K562 (cell line): ENCODE measurements at regions not wholly inside any gene's neighbourhood (a gene's known extent, or its start where the extent isn't known, plus 50 kb on each side); places are given as distances from the start of the nearest gene placed in this dataset.

ENCODE experiments used
- ATAC-seq: fragments of 200-7000 bp; cut with Tn5 transposase; 3 replicates; pipeline ENCODE4 v1.9.1; 2020; ENCODE audit warnings: moderate library complexity
- BruUV-seq: library from RNA; stranded (reverse); fragments of 400-500 nt; replicated peaks from 2 replicates; lab custom pipeline; 2021; lab: Mats Ljungman, UMichigan
- CTCF ChIA-PET: fragments of 300-600 bp; formaldehyde crosslinking; extraction: SDS; loops from one replicate; lab custom pipeline; 2021; ENCODE audit warnings: low intra/inter-chr PET ratio; lab: Yijun Ruan, JAX
- POLR2A ChIA-PET: fragments of 300-600, 350-650 bp; sonication (Branson Sonifier 250); formaldehyde crosslinking; extraction: SDS; loops from one replicate; lab custom pipeline; 2021; ENCODE audit warnings: antibody characterized with exemption, inconsistent platforms; lab: Yijun Ruan, JAX
- DNase-seq, 4 experiments: peaks; one replicate each; pipeline versions ENCODE4 v3.0.0 to v3.0.0-alpha.2; 2011 to 2018; ENCODE audit warnings: low spot score in 3 of 4, mixed read lengths in 3 of 4; ENCODE audit errors: extremely low read depth in 1 of 4
- FAIRE-seq: peaks from 2 replicates; lab custom pipeline; 2011; peaks lifted over from hg19 to GRCh38; lab: Jason Lieb, UNC
- H2AFZ ChIP-seq: 2 replicates; pipeline ENCODE4 v1.6.0; 2011; ENCODE audit warnings: low read depth, low read length, control low read depth, inconsistent platforms
- H3K27ac ChIP-seq: fragments of 200-600 bp; 3 replicates; pipeline ENCODE4 v1.8.0; 2011; ENCODE audit warnings: low read depth, mild to moderate bottlenecking, control low read depth, inconsistent platforms, low read length, moderate library complexity, mixed read lengths; ENCODE audit errors: extremely low read depth
- H3K27me3 ChIP-seq, 2 experiments: fragments of 300-600 bp in 1 of 2; 2 replicates in 1 of 2; 3 replicates in 1 of 2; pipeline versions ENCODE4 v1.6.0 to v1.8.0; 2011; ENCODE audit warnings: inconsistent platforms in 2 of 2, low read length in 2 of 2, mild to moderate bottlenecking in 1 of 2, mixed read lengths in 1 of 2, moderate library complexity in 1 of 2; ENCODE audit not compliant: control insufficient read depth in 2 of 2, insufficient read depth in 2 of 2
- H3K36me3 ChIP-seq: fragments of 300-600 bp; 3 replicates; pipeline ENCODE4 v1.8.0; 2011; ENCODE audit warnings: mild to moderate bottlenecking, low read length, inconsistent platforms; ENCODE audit not compliant: control insufficient read depth, insufficient read depth
- H3K4me1 ChIP-seq, 2 experiments: fragments of 200-600 bp in 1 of 2; replicated peaks in 1 of 2; 2 replicates in 1 of 2; 3 replicates in 1 of 2; pipeline versions ENCODE4 v1.5.1 to v1.8.0; 2011; ENCODE audit warnings: inconsistent platforms in 2 of 2, low read length in 2 of 2, mild to moderate bottlenecking in 1 of 2, mixed read lengths in 1 of 2, moderate library complexity in 1 of 2; ENCODE audit not compliant: control insufficient read depth in 2 of 2, insufficient read depth in 2 of 2
- H3K4me2 ChIP-seq: 2 replicates; pipeline ENCODE4 v1.6.1; 2011; ENCODE audit warnings: low read length, control low read depth, inconsistent platforms, mixed read lengths; ENCODE audit not compliant: insufficient read depth
- H3K4me3 ChIP-seq: fragments of 200-600 bp; sonication (generic), shearing (Covaris generic); 2 replicates; pipeline ENCODE4 v1.5.1; 2016; ENCODE audit warnings: control low read depth, inconsistent platforms
- H3K79me2 ChIP-seq: fragments of 200-600 bp; 3 replicates; pipeline ENCODE4 v1.8.0; 2011; ENCODE audit warnings: low read length, inconsistent platforms; ENCODE audit not compliant: control insufficient read depth, insufficient read depth
- H3K9ac ChIP-seq, 2 experiments: 2 replicates each; pipeline versions ENCODE4 v1.6.0 to v1.6.1; 2011; ENCODE audit warnings: low read depth in 2 of 2, low read length in 2 of 2, control low read depth in 1 of 2, inconsistent platforms in 1 of 2, mild to moderate bottlenecking in 1 of 2, mixed read lengths in 1 of 2; ENCODE audit not compliant: insufficient read depth in 1 of 2
- H3K9me1 ChIP-seq: one replicate; pipeline ENCODE4 v1.6.0; 2011; ENCODE audit warnings: inconsistent platforms, mild to moderate bottlenecking, low read length, moderate library complexity; ENCODE audit not compliant: control insufficient read depth, insufficient read depth
- H3K9me3 ChIP-seq: replicated peaks from 2 replicates; pipeline ENCODE4 v1.5.1; 2011; ENCODE audit warnings: low read depth, low read length, inconsistent platforms; ENCODE audit not compliant: control insufficient read depth, insufficient read depth
- H4K20me1 ChIP-seq: replicated peaks from 2 replicates; pipeline ENCODE4 v1.6.1; 2011; ENCODE audit warnings: low read length, inconsistent platforms, mixed read lengths; ENCODE audit not compliant: control insufficient read depth, insufficient read depth
- BCOR ChIP-seq: fragments of 450-650 bp; IDR thresholded peaks from 2 replicates; pipeline ENCODE4 v1.6.1; 2016
- HLTF ChIP-seq: fragments of 450-650 bp; IDR thresholded peaks from 2 replicates; pipeline ENCODE4 v1.6.1; 2016
- NR1H2 ChIP-seq: sonication (generic); formaldehyde crosslinking; IDR thresholded peaks from 2 replicates; pipeline ENCODE4 v1.4.0; 2020; ENCODE audit warnings: mild to moderate bottlenecking, missing genetic modification reagents
- SPI1 ChIP-seq: IDR thresholded peaks from 2 replicates; pipeline ENCODE4 v1.6.1; 2011; ENCODE audit warnings: low read depth, low read length, control low read depth, borderline replicate concordance
- ZNF592 ChIP-seq: fragments of 450-650 bp; IDR thresholded peaks from 2 replicates; pipeline ENCODE4 v1.6.1; 2017; ENCODE audit warnings: antibody characterized with exemption, mild to moderate bottlenecking
- WGBS: fragments of 100-300 bp; shearing (Covaris generic); methylation state at CpG from one replicate; pipeline ENCODE4 v1.1.6; 2016; ENCODE audit warnings: low coverage, mixed read lengths; ENCODE audit not compliant: insufficient coverage; ENCODE audit errors: missing lambda C conversion rate; 5-methylcytosine and 5-hydroxymethylcytosine counted together
- in situ Hi-C: fragments of 300-500 bp; cut with MboI; formaldehyde crosslinking; loops from 4 replicates; pipeline ENCODE4 v1.15.0; 2018; ENCODE audit warnings: inconsistent platforms, mixed read lengths
- intact Hi-C: fragments of 100-400 bp; cut with micrococcal nuclease; formaldehyde crosslinking; loops from 2 replicates; pipeline ENCODE4 v1.14.2; 2022

DNA sequence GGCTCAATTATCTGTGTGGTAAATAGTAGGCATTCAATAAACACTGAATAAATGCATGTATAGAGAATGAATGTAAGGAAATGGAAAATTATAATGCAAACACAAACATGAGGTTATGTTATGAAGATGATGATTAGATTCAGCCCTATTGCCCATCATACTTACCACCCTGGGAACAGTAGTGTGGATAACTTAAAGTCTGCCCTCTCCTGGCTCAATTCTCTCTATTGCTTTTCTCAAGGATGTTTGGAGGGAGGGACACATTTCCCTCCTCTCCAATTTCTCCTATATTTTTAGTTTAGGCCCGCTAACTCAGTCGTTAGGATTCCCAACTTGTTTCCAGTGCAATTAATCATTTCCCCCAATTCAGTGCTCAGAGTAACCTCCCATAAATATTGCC lies 101.5 kb upstream of the TNR start (continued):
- no peak for TF ChIP-seq HLTF

DNA sequence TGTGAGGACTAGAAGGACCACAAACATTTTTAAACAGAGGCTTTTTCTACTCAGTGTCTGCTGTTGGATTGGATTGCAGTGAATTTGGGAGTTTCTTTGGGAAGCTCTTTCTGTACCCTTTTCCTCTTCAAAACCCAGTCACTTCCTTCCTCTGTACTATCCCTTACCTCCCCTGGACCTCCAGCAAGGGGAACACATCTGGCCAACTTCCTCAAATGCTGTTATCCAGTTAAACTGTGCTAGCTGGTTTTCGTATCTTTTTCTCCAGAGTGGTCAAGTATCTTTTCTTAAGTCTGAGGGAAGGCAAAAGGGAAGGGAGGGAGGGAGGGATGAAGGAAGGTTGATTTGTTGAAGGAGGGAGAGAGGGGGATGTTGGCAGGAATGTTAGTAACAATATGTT lies 99.2 kb upstream of the TNR start:
- Histone ChIP-seq H2AFZ (no peak overlapping the region), H3K27ac (no peak overlapping the region), H3K9ac (no peak overlapping the region), H3K27me3 (peaks cover 0 to 5% of the 10 kb centered on the region in 2 experiments; a peak in 1 of 5 replicates), H3K36me3 (no peaks in the 10 kb centered on the region), H3K4me1 (no peaks in the 10 kb centered on the region), H3K4me2 (no peak overlapping the region), H3K79me2 (no peaks in the 10 kb centered on the region), H3K9me1 (no peaks in the 10 kb centered on the region), H3K4me3 (no peak overlapping the region), H3K9me3 (no peaks in the 10 kb centered on the region), H4K20me1 (no peaks in the 10 kb centered on the region)
- intact Hi-C loops = no loop called here
- ATAC-seq (no peak), FAIRE-seq (no peak), DNase-seq (no peak)
- WGBS = 0% methylated on average over 1 of the region's 1 CpG
- ChIA-PET POLR2A (no interaction called here), CTCF (no interaction called here)
- in situ Hi-C loops = no loop called here
- no peak for TF ChIP-seq ZNF592
- no peak for TF ChIP-seq BCOR
- TF ChIP-seq NR1H2 (CRISPR knock-in tag) = no peak
- peak; percentile 47; the same call in 1 of the 2 replicates for TF ChIP-seq SPI1
- BruUV-seq = no TSS peak
